Fibroblast of lung (primary cell): ENCODE measurements at regions not wholly inside any gene's neighbourhood (a gene's known extent, or its start where the extent isn't known, plus 50 kb on each side); places are given as distances from the start of the nearest gene placed in this dataset.

Experiments
- DNase-seq, 2 donors: peaks; one replicate each; pipeline versions ENCODE4 v3.0.0 to v3.0.0-alpha.2; 2010; ENCODE audit warnings: low read depth in 2 of 2
- H2AFZ ChIP-seq: 2 replicates; pipeline ENCODE4 v1.5.1; 2012; ENCODE audit warnings: low read length, control low read depth, inconsistent platforms
- H3K27ac ChIP-seq: 2 replicates; pipeline ENCODE4 v1.5.1; 2011; ENCODE audit warnings: low read length, control low read depth; ENCODE audit not compliant: insufficient read depth
- H3K27me3 ChIP-seq: 2 replicates; pipeline ENCODE4 v1.5.1; 2011; ENCODE audit warnings: mild to moderate bottlenecking, low read length; ENCODE audit not compliant: control insufficient read depth, insufficient read depth
- H3K36me3 ChIP-seq: 2 replicates; pipeline ENCODE4 v1.5.1; 2011; ENCODE audit warnings: low read length; ENCODE audit not compliant: control insufficient read depth, insufficient read depth
- H3K4me1 ChIP-seq: 2 replicates; pipeline ENCODE4 v1.5.1; 2011; ENCODE audit warnings: low read length; ENCODE audit not compliant: control insufficient read depth, insufficient read depth; ENCODE audit errors: extremely low read depth
- H3K4me2 ChIP-seq: 2 replicates; pipeline ENCODE4 v1.5.1; 2011; ENCODE audit warnings: low read length, control low read depth; ENCODE audit not compliant: insufficient read depth; ENCODE audit errors: extremely low read depth
- H3K4me3 ChIP-seq, 4 experiments: fragments of 200-600 bp in 1 of 4; sonication (generic) in 1 of 4; replicated peaks in 1 of 4; 2 replicates each; pipeline ENCODE4 v1.5.1; 2011 to 2016; ENCODE audit warnings: low read length in 4 of 4, low read depth in 3 of 4, mild to moderate bottlenecking in 3 of 4, control low read depth in 2 of 4, inconsistent platforms in 1 of 4, mixed read lengths in 1 of 4; ENCODE audit not compliant: insufficient read depth in 1 of 4; ENCODE audit errors: control extremely low read depth in 1 of 4
- H3K79me2 ChIP-seq: 2 replicates; pipeline ENCODE4 v1.5.1; 2012; ENCODE audit warnings: mild to moderate bottlenecking, low read length, inconsistent platforms; ENCODE audit not compliant: control insufficient read depth, insufficient read depth
- H3K9ac ChIP-seq: 2 replicates; pipeline ENCODE4 v1.5.1; 2011; ENCODE audit warnings: mild to moderate bottlenecking, low read length, control low read depth; ENCODE audit not compliant: insufficient read depth
- H3K9me3 ChIP-seq: 2 replicates; pipeline ENCODE4 v1.5.1; 2012; ENCODE audit warnings: low read depth, low read length; ENCODE audit not compliant: control insufficient read depth, insufficient read depth
- H4K20me1 ChIP-seq: 2 replicates; pipeline ENCODE4 v1.5.1; 2011; ENCODE audit warnings: low read length; ENCODE audit not compliant: control insufficient read depth, insufficient read depth; ENCODE audit errors: extremely low read depth
- EZH2 ChIP-seq: IDR thresholded peaks from 2 replicates; pipeline ENCODE4 v1.5.1; 2012; ENCODE audit warnings: low read length, control low read depth, mild to moderate bottlenecking; ENCODE audit errors: missing control alignments
- TF ChIP-seq, protein P1 (sequence below), 2 donors: IDR thresholded peaks in 1 of 2; conservative IDR thresholded peaks in 1 of 2; 1 replicate in 1 of 2; 2 replicates in 1 of 2; pipeline ENCODE4 v1.5.1; 2011 to 2012; ENCODE audit warnings: low read length in 2 of 2, control low read depth in 1 of 2, inconsistent platforms in 1 of 2, low read depth in 1 of 2, mild to moderate bottlenecking in 1 of 2

DNA sequence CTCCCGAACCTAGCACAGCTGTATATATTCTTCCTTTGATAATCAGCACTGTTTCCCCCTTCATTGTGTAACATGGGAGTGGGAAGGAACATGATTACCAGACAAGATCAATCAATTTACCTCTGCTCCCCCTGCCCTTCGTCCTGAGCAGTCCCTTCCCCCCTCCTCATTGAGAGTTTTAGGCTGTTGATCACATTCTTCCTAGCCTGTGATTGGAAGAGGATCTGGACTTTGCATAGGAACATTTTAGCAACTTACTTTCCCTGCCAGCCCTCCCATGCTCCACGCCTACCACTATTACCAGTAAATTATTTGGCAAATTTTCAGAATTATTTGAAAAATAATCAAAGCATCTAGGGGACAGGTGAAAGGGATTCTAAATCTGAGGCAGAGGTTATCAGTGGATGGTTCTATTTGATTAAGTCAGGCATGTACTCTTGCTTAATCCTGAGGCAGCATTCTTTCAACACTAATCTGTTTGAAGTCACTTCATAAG, 62.7 kb upstream of the ABCD3 start:
- H3K9me3 ChIP-seq = no peaks in the 10 kb centered on the region
- H3K4me1 ChIP-seq = no peaks in the 10 kb centered on the region
- H3K9ac ChIP-seq = no peak overlapping the region
- no peak for DNase-seq
- no peaks in the 10 kb centered on the region for H3K36me3 ChIP-seq
- H3K4me2 ChIP-seq = no peak overlapping the region
- H2AFZ ChIP-seq = no peak overlapping the region
- no peak overlapping the region for H3K27ac ChIP-seq
- no peaks in the 10 kb centered on the region for H4K20me1 ChIP-seq
- peaks cover 10% of the 10 kb centered on the region for H3K27me3 ChIP-seq
- H3K4me3 ChIP-seq = no peak overlapping the region
- H3K79me2 ChIP-seq = no peaks in the 10 kb centered on the region
- TF ChIP-seq EZH2 = no peak
- TF ChIP-seq, protein P1, sequence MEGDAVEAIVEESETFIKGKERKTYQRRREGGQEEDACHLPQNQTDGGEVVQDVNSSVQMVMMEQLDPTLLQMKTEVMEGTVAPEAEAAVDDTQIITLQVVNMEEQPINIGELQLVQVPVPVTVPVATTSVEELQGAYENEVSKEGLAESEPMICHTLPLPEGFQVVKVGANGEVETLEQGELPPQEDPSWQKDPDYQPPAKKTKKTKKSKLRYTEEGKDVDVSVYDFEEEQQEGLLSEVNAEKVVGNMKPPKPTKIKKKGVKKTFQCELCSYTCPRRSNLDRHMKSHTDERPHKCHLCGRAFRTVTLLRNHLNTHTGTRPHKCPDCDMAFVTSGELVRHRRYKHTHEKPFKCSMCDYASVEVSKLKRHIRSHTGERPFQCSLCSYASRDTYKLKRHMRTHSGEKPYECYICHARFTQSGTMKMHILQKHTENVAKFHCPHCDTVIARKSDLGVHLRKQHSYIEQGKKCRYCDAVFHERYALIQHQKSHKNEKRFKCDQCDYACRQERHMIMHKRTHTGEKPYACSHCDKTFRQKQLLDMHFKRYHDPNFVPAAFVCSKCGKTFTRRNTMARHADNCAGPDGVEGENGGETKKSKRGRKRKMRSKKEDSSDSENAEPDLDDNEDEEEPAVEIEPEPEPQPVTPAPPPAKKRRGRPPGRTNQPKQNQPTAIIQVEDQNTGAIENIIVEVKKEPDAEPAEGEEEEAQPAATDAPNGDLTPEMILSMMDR (conservative IDR thresholded peaks at IDR 0.05 in 1 of 2, IDR thresholded peaks at IDR 0.05 in 1 of 2; ENCODE audit: low read depth in 1 of 2, low read length in 2 of 2) = no peak

DNA sequence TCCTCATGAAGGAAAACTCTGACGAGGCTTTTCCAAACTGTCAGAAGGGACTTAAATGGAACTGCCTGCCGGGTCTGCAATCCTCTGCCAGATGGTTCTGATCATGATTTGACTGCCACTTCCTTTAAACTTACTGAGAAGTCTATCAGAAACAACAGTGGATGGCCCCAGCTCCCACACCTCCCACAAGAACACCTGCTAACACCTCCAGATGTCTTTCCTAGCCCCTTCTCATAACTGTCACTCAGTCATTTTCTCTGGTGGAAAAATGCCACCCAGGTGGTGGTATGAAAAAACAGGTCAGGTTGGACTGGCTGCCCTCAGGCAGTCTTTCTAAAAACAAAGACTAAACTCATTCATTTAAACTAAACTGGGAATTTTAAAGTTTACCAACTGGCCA, 66.7 kb upstream of the ABCD3 start:
- Histone ChIP-seq H3K4me2 (no peak overlapping the region), H3K27me3 (peaks cover 10% of the 10 kb centered on the region), H3K79me2 (no peaks in the 10 kb centered on the region), H2AFZ (no peak overlapping the region), H3K27ac (no peak overlapping the region), H4K20me1 (no peaks in the 10 kb centered on the region), H3K9me3 (no peaks in the 10 kb centered on the region), H3K4me1 (no peaks in the 10 kb centered on the region), H3K9ac (no peak overlapping the region), H3K36me3 (no peaks in the 10 kb centered on the region), H3K4me3 (no peak overlapping the region)
- TF ChIP-seq, protein P1 (conservative IDR thresholded peaks at IDR 0.05 in 1 of 2, IDR thresholded peaks at IDR 0.05 in 1 of 2; ENCODE audit: low read depth in 1 of 2, low read length in 2 of 2) = no peak
- TF ChIP-seq EZH2 = no peak
- no peak for DNase-seq

DNA sequence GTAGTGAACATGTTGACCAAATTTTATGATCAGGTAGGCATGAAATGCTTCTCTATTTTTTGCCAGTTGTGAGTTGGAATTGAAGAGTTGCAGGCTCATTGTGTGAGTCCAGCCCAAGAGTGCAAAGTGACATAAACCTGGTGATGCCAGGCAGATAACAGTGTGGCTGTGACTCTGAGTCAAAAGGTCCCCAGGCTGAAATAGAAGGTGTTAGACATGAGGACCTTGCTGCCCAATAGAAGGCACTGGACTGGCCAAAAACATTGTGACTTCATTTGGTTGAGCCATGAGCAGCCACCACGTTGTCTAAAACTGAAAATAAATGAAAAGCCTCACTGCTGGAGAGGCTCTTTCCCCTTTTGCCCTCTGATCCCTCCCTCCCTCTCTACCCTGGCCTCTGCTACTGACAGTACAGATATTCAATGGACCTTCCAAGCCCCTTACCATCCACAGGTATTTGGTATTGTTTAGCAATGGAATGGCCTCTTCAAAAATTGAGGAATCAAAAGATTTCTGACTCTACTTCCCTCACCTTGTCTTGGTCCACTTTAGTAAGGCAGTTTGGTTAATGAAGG, 67.8 kb upstream of the ABCD3 start:
- no peaks in the 10 kb centered on the region for H3K36me3 ChIP-seq
- H3K4me2 ChIP-seq = no peak overlapping the region
- H4K20me1 ChIP-seq = no peaks in the 10 kb centered on the region
- no peak for DNase-seq
- no peak for TF ChIP-seq EZH2
- TF ChIP-seq, protein P1 (conservative IDR thresholded peaks at IDR 0.05 in 1 of 2, IDR thresholded peaks at IDR 0.05 in 1 of 2; ENCODE audit: low read depth in 1 of 2, low read length in 2 of 2) = no peak
- no peak overlapping the region for H3K27ac ChIP-seq
- no peaks in the 10 kb centered on the region for H3K4me1 ChIP-seq
- no peak overlapping the region for H3K9ac ChIP-seq
- no peak overlapping the region for H2AFZ ChIP-seq
- H3K79me2 ChIP-seq = no peaks in the 10 kb centered on the region
- H3K4me3 ChIP-seq = no peak overlapping the region
- no peaks in the 10 kb centered on the region for H3K9me3 ChIP-seq
- peaks cover 9% of the 10 kb centered on the region for H3K27me3 ChIP-seq
